ENCODE measurements at regions not wholly inside any gene's neighbourhood (a gene's known extent, or its start where the extent isn't known, plus 50 kb on each side); places are given as distances from the start of the nearest gene placed in this dataset.

GRCh38 chr20:56859039-56859800, 230.1 kb downstream of the TFAP2C start:
- no peak for TF ChIP-seq CTCF (IDR thresholded peaks at IDR 0.05)
- H3K27me3 Mint-ChIP-seq (ENCODE audit: low read depth, poor library complexity), result peaks cover 5% of the 10 kb centered on the region
- peaks cover 53% of the 10 kb centered on the region for H3K4me1 Mint-ChIP-seq
- DNase-seq, result peak; percentile 20
- peak overlapping the region; percentile 65 for H3K4me3 Mint-ChIP-seq
- H3K27ac Mint-ChIP-seq, result peak overlapping the region; percentile 85
- no peaks in the 10 kb centered on the region for H3K9me3 Mint-ChIP-seq
- H3K36me3 Mint-ChIP-seq (ENCODE audit: low read depth), result no peaks in the 10 kb centered on the region

GRCh38 chr20:56859801-56860261, 230.7 kb downstream of the TFAP2C start:
- Mint-ChIP-seq H3K4me1 (peaks cover 55% of the 10 kb centered on the region), H3K27ac (no peak overlapping the region), H3K36me3 (ENCODE audit: low read depth) (no peaks in the 10 kb centered on the region), H3K9me3 (no peaks in the 10 kb centered on the region), H3K27me3 (ENCODE audit: low read depth, poor library complexity) (peaks cover 7% of the 10 kb centered on the region), H3K4me3 (peak overlapping the region; percentile 65)
- peak; percentile 49 for DNase-seq
- no peak for TF ChIP-seq CTCF (IDR thresholded peaks at IDR 0.05)

GRCh38 chr20:56860413-56860812, 231.3 kb downstream of the TFAP2C start:
- Mint-ChIP-seq H3K9me3 (no peaks in the 10 kb centered on the region), H3K4me3 (peak overlapping the region; percentile 35), H3K4me1 (peaks cover 59% of the 10 kb centered on the region), H3K36me3 (ENCODE audit: low read depth) (no peaks in the 10 kb centered on the region), H3K27me3 (ENCODE audit: low read depth, poor library complexity) (peaks cover 9% of the 10 kb centered on the region), H3K27ac (peak overlapping the region; percentile 34)
- DNase-seq, result no peak
- TF ChIP-seq CTCF (IDR thresholded peaks at IDR 0.05), result no peak

GRCh38 chr20:56861590-56861989, 232.5 kb downstream of the TFAP2C start:
- no peak for DNase-seq
- Mint-ChIP-seq H3K27ac (no peak overlapping the region), H3K36me3 (ENCODE audit: low read depth) (no peaks in the 10 kb centered on the region), H3K4me1 (peaks cover 60% of the 10 kb centered on the region), H3K27me3 (ENCODE audit: low read depth, poor library complexity) (peaks cover 14% of the 10 kb centered on the region), H3K9me3 (no peaks in the 10 kb centered on the region), H3K4me3 (no peak overlapping the region)
- TF ChIP-seq CTCF (IDR thresholded peaks at IDR 0.05), result no peak

GRCh38 chr20:56865055-56865454, 235.9 kb downstream of the TFAP2C start:
- Mint-ChIP-seq H3K9me3 (peaks cover 20% of the 10 kb centered on the region), H3K27me3 (ENCODE audit: low read depth, poor library complexity) (peaks cover 9% of the 10 kb centered on the region), H3K27ac (no peak overlapping the region), H3K36me3 (ENCODE audit: low read depth) (no peaks in the 10 kb centered on the region), H3K4me3 (no peak overlapping the region), H3K4me1 (peaks cover 46% of the 10 kb centered on the region)
- DNase-seq, result no peak
- TF ChIP-seq CTCF (IDR thresholded peaks at IDR 0.05), result no peak

GRCh38 chr20:56867128-56867527, 238.0 kb downstream of the TFAP2C start:
- Mint-ChIP-seq H3K4me1 (peaks cover 28% of the 10 kb centered on the region), H3K9me3 (peaks cover 20% of the 10 kb centered on the region), H3K27ac (no peak overlapping the region), H3K36me3 (ENCODE audit: low read depth) (no peaks in the 10 kb centered on the region), H3K27me3 (ENCODE audit: low read depth, poor library complexity) (peaks cover 12% of the 10 kb centered on the region), H3K4me3 (no peak overlapping the region)
- no peak for DNase-seq
- no peak for TF ChIP-seq CTCF (IDR thresholded peaks at IDR 0.05)

All from nephron progenitor cell (in vitro differentiated cells).